HEK293 (cell line): ENCODE measurements at regions not wholly inside any gene's neighbourhood (a gene's known extent, or its start where the extent isn't known, plus 50 kb on each side); places are given as distances from the start of the nearest gene placed in this dataset.

ENCODE experiments used
- SALL2 ChIP-seq: fragments of 450-650 bp; formaldehyde crosslinking; IDR thresholded peaks from 2 replicates; pipeline ENCODE4 v1.5.0; 2017; ENCODE audit warnings: missing biosample characterization, mild to moderate bottlenecking, missing genetic modification characterization, borderline replicate concordance
- TSHZ1 ChIP-seq: fragments of 450-650 bp; formaldehyde crosslinking; IDR thresholded peaks from 2 replicates; pipeline ENCODE4 v1.5.1; 2016; ENCODE audit warnings: missing biosample characterization, missing genetic modification characterization, borderline replicate concordance
- ZBTB49 ChIP-seq: fragments of 450-650 bp; formaldehyde crosslinking; IDR thresholded peaks from 2 replicates; pipeline ENCODE4 v1.5.1; 2016; ENCODE audit warnings: missing biosample characterization, missing genetic modification characterization, low read depth
- ZNF146 ChIP-seq: fragments of 450-650 bp; formaldehyde crosslinking; IDR thresholded peaks from 2 replicates; pipeline ENCODE4 v1.5.1; 2016; ENCODE audit warnings: missing biosample characterization, missing genetic modification characterization
- ZNF302 ChIP-seq: fragments of 450-650 bp; formaldehyde crosslinking; IDR thresholded peaks from 2 replicates; pipeline ENCODE4 v1.5.1; 2016; ENCODE audit warnings: missing biosample characterization, missing genetic modification characterization, low read depth
- ZNF639 ChIP-seq: fragments of 450-650 bp; formaldehyde crosslinking; IDR thresholded peaks from 2 replicates; pipeline ENCODE4 v1.5.1; 2016; ENCODE audit warnings: missing biosample characterization, missing genetic modification characterization

- TF ChIP-seq ZNF639 (tag by site-specific recombination) = no peak
- TF ChIP-seq TSHZ1 (tag by site-specific recombination) = no peak
- no peak for TF ChIP-seq ZNF302 (tag by site-specific recombination)
- TF ChIP-seq ZBTB49 (tag by site-specific recombination) = no peak
- TF ChIP-seq SALL2 (tag by site-specific recombination) = no peak
- TF ChIP-seq ZNF146 (tag by site-specific recombination) = no peak
These were observed 236.9 kb upstream of the SPAG17 start for GRCh38 chr1:118421868-118422350.
